GM21526 (cell line): ENCODE measurements at regions not wholly inside any gene's neighbourhood (a gene's known extent, or its start where the extent isn't known, plus 50 kb on each side); places are given as distances from the start of the nearest gene placed in this dataset.

Experiments used
- ATAC-seq: cut with Tn5 transposase; IDR thresholded peaks from one replicate; pipeline ENCODE4 v1.9.1; 2021; ENCODE audit warnings: moderate library complexity; ENCODE audit not compliant: unreplicated experiment, low FRiP score

GRCh38 chr2:150985741-150986140 lies 275.9 kb downstream of the RBM43 start:
- no peak for ATAC-seq

DNA sequence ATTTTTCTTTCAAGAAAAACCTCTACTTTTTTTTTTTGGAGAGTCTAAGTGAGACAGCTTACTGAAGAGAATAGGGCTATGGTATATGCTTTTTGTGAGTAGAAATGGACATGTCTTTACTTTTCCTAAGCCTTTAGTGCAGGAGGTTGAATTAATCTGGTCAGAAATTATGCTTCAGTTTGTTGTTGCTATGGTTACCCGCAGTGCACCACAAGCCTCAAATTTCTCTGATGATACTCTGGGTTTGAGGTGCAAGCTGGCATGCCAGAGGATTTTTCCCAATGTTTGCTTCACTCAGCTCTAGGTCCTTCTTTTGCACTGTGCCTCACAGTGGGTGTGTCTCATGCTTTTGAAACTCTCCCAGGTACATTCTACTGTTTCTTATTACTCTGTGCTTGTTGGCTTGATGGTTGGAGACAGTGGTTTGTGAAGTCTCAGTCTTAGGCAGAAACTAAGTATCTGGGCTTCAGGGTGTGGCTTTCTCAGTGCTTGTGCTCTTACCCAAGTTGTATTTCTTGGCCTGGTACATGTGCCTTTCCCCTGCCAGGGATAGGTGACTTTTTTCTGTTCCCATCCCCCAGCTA lies 278.3 kb downstream of the RBM43 start:
- no peak for ATAC-seq

DNA sequence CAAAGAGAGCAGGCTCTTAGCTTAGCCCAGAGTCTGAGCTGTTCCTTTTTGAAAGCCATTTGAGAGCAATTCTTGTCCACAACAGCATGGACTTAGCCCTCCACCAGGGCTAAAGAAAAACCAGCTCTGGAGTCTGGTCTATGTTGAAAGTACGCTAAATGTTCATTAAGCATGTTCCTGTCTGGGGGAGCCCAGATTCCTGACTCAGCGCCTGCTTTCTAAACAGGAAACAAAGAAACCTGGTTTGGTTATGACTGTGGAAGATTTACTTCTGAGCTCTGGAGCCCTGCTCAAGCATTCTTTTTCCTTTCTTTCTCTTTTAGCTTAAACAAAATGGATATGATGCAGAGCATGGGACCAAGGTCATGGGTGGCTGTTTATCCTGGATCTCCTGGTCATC lies 279.8 kb downstream of the RBM43 start:
- no peak for ATAC-seq

- ATAC-seq, result no peak
Measured at GRCh38 chr2:150978053-150978452, 283.6 kb downstream of the RBM43 start.

DNA sequence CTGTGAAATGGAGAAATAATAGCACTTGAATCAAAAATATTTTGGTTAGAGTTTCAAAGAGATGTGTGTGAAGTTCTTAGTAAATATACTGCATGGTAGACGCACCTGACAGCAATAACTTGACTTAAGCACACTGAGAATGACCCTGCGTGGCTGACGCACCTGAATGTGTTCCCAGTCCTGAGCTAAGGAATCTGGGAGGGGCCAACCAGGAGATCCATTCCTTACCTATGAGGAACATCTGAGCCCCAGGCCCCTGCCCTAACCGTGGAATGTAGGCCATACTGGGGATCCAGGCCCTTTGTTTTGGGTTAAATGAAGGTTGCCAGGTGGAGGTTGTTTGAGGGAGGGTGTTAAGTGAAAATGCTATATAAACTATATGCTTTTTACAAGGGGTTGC lies 284.4 kb downstream of the RBM43 start:
- ATAC-seq, result no peak

GRCh38 chr2:150976604-150977003 lies 285.1 kb downstream of the RBM43 start:
- ATAC-seq, result no peak

GRCh38 chr2:150974864-150975263 lies 286.8 kb downstream of the RBM43 start:
- ATAC-seq, result no peak

GRCh38 chr2:150974234-150974633 lies 287.4 kb downstream of the RBM43 start:
- no peak for ATAC-seq

- no peak for ATAC-seq
Measured at GRCh38 chr2:150971910-150972309, 289.8 kb downstream of the RBM43 start.

GRCh38 chr2:150963336-150963735 lies 298.3 kb downstream of the RBM43 start:
- no peak for ATAC-seq

DNA sequence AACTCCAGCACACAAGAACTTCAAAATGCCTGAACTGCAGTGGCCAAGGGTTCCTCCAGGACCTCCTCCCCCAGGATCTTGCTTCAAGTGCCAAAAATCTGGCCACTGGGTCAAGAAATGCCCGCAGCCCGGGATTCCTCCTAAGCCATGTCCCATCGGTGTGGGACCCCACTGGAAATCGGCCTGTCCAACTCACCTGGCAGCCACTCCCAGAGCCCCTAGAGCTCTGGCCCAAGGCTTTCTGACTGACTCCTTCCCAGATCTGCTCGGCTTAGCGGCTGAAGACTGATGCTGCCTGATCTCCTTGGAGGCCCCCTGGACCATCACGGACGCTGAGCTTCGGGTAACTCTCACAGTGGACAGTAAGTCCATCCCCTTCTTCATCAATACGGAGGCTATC lies 306.4 kb downstream of the RBM43 start:
- no peak for ATAC-seq

- no peak for ATAC-seq
Measured at GRCh38 chr2:150946831-150947230, 314.8 kb downstream of the RBM43 start.

- ATAC-seq, result no peak
Measured at GRCh38 chr2:150944315-150944714, 317.3 kb downstream of the RBM43 start.

- no peak for ATAC-seq
Measured at GRCh38 chr2:150939087-150939486, 322.6 kb downstream of the RBM43 start.

GRCh38 chr2:150938527-150938926 lies 323.1 kb downstream of the RBM43 start:
- ATAC-seq, result no peak

DNA sequence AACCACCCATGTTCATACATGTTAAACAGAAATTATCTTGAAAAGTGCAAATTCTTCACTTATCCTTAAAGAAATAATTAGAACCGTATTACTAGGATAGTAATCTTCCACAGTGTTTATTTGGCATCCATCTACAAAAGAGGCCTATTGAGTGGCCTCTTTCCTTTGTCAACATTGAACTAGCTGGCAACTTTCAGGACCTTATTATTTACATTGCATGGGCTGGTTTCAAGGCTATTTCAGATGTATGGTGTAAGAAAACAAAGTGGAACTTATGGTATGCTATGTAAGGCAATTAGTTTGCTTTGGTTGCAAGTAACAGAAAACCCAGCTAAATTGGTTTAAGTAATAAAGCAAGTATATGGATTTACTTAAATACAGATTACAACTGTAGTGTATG lies 324.6 kb downstream of the RBM43 start:
- no peak for ATAC-seq

DNA sequence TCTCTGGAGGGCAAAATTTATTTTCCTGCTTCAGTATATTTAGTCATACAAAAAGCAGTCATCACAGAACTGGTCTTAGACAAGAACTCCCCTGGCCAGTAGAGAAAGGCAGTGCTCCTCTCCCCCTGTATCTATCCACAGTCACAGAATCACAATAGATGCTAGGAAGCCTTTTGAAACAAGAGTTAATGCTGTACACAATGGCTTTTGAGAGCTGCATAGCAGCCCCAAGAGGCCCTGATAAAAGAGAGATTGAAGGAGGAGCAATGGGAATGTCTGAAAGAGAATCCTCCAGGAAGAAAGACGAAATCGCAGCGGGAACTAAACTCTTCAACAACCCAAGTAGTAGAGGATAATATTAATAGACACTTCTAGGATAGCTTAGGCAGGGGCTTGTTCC lies 330.2 kb downstream of the RBM43 start:
- no peak for ATAC-seq

GRCh38 chr2:150925611-150926010 lies 336.1 kb downstream of the RBM43 start:
- ATAC-seq, result no peak

GRCh38 chr2:150924878-150925277 lies 336.8 kb downstream of the RBM43 start:
- no peak for ATAC-seq

DNA sequence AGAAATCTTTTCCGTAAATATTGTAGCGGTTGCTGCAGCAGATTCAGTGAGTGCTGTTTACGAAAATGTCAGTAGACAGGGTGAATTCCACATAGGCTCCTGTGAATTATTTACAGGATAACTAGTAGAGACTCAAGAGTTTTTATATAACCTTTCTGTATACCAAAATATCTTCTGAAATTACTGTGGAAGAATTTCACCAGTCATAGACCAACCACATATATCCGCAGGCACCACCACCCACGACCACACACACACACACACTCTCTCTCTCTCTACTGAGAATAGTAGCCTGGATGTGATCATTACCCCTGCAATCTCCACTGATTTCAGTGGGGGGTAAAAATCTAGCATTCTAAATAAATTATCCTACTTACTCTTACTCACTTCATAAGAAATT lies 341.8 kb downstream of the RBM43 start:
- ATAC-seq, result no peak

DNA sequence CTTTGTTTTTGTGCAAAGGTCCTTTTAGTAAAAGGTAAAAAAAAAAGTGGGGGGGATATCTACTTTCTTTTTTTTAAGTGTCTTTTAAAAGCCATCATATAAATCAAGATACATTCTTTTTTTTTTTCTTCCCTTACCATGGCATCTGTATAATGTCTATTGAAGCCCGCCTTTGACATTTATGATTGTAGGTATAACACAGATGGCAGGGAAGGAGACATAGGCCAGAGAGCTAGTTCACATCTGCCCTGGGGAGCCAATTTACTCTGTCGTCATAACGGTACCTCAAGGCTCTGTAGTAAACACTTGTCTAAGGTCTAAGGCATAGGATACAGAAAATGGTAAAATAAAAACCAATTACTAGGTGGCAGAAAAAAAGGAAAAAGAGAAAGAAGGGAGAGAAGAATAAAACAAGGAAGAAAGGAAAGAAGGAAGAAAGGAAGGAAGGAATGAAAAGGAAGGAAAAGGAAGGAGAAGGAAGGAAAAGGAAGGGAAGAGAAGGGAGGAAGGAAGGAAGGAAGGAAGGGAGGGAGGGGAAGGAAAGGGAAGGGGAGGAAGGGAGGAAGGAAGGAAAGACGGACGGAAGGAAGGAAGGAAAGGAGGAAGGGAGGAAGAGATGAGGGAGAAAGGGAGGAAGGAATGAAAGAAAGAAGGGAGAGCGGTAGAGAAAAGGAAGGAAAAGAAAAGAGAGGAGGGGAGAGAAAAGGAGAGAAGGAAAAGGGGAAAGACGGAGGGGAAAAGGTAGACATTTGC lies 343.5 kb downstream of the RBM43 start:
- ATAC-seq, result no peak
